ENCODE measurements at regions not wholly inside any gene's neighbourhood (a gene's known extent, or its start where the extent isn't known, plus 50 kb on each side); places are given as distances from the start of the nearest gene placed in this dataset.

GRCh38 chr5:13601112-13601511 lies 343.4 kb downstream of the DNAH5 start:
- H3K36me3 Mint-ChIP-seq (ENCODE audit: unreplicated experiment) = no peaks in the 10 kb centered on the region
- no peaks in the 10 kb centered on the region for H3K4me1 Mint-ChIP-seq (ENCODE audit: low read depth, unreplicated experiment)
- TF ChIP-seq CTCF (IDR thresholded peaks at IDR 0.05; ENCODE audit: partially characterized antibody, unreplicated experiment) = no peak
- no peak overlapping the region for H3K4me3 Mint-ChIP-seq (ENCODE audit: unreplicated experiment)
- DNase-seq = no peak
- no peak overlapping the region for H3K27ac Mint-ChIP-seq (ENCODE audit: unreplicated experiment)
- no peaks in the 10 kb centered on the region for H3K9me3 Mint-ChIP-seq (ENCODE audit: unreplicated experiment)
- H3K27me3 Mint-ChIP-seq (ENCODE audit: unreplicated experiment) = peaks cover 2% of the 10 kb centered on the region

DNA sequence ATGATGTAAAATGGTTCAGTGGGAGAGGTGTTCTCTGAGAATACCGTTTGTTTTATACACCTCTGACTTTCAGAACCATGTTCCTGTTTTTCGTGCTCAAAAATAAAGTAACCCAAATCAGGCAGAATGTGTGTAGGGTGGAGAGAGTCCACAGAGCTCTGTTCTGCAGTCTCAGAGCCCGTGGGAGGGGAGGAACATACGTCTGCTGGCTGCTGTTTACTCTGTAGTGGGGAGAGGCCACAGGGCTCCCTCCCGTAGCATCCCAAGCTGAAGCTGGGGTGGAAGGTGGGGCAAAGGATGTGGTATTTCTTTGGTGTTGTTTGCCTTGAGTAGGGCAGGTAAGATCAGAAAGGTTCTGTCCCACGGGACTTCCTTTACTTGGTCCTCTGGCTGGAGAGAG lies 348.5 kb downstream of the DNAH5 start:
- H3K27me3 Mint-ChIP-seq (ENCODE audit: unreplicated experiment) = no peaks in the 10 kb centered on the region
- H3K36me3 Mint-ChIP-seq (ENCODE audit: unreplicated experiment) = no peaks in the 10 kb centered on the region
- no peak for TF ChIP-seq CTCF (IDR thresholded peaks at IDR 0.05; ENCODE audit: partially characterized antibody, unreplicated experiment)
- no peaks in the 10 kb centered on the region for H3K9me3 Mint-ChIP-seq (ENCODE audit: unreplicated experiment)
- no peak overlapping the region for H3K4me3 Mint-ChIP-seq (ENCODE audit: unreplicated experiment)
- no peak overlapping the region for H3K27ac Mint-ChIP-seq (ENCODE audit: unreplicated experiment)
- DNase-seq = no peak
- H3K4me1 Mint-ChIP-seq (ENCODE audit: low read depth, unreplicated experiment) = no peaks in the 10 kb centered on the region

DNA sequence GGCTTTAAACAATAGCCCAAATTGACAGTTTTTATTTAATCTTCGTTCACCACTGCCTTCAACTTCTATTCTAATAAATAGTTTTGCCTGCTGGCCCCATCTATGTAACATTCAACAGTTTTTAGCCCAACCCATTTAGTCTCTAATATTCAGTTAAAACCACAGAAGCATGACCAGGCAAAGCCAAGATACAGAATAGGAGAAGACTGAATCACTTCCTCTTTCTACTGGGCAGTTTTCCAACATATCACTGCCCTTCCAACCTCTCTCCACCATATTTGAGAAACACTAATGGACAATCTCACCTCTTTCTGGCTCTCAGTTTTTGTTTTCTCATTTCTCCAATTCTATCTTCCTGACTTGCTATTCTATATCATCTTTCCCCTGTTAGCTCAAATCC lies 352.9 kb downstream of the DNAH5 start:
- peaks cover 5% of the 10 kb centered on the region for H3K4me1 Mint-ChIP-seq (ENCODE audit: low read depth, unreplicated experiment)
- no peak overlapping the region for H3K27ac Mint-ChIP-seq (ENCODE audit: unreplicated experiment)
- no peak for DNase-seq
- no peak overlapping the region for H3K4me3 Mint-ChIP-seq (ENCODE audit: unreplicated experiment)
- no peaks in the 10 kb centered on the region for H3K27me3 Mint-ChIP-seq (ENCODE audit: unreplicated experiment)
- H3K36me3 Mint-ChIP-seq (ENCODE audit: unreplicated experiment) = no peaks in the 10 kb centered on the region
- no peak for TF ChIP-seq CTCF (IDR thresholded peaks at IDR 0.05; ENCODE audit: partially characterized antibody, unreplicated experiment)
- no peaks in the 10 kb centered on the region for H3K9me3 Mint-ChIP-seq (ENCODE audit: unreplicated experiment)

- Mint-ChIP-seq H3K36me3 (ENCODE audit: unreplicated experiment) (no peaks in the 10 kb centered on the region), H3K27me3 (ENCODE audit: unreplicated experiment) (no peaks in the 10 kb centered on the region), H3K27ac (ENCODE audit: unreplicated experiment) (no peak overlapping the region), H3K4me1 (ENCODE audit: low read depth, unreplicated experiment) (peaks cover 13% of the 10 kb centered on the region), H3K9me3 (ENCODE audit: unreplicated experiment) (no peaks in the 10 kb centered on the region), H3K4me3 (ENCODE audit: unreplicated experiment) (no peak overlapping the region)
- DNase-seq = no peak
- no peak for TF ChIP-seq CTCF (IDR thresholded peaks at IDR 0.05; ENCODE audit: partially characterized antibody, unreplicated experiment)
Observed at GRCh38 chr5:13585324-13585723, 359.2 kb downstream of the DNAH5 start.

DNA sequence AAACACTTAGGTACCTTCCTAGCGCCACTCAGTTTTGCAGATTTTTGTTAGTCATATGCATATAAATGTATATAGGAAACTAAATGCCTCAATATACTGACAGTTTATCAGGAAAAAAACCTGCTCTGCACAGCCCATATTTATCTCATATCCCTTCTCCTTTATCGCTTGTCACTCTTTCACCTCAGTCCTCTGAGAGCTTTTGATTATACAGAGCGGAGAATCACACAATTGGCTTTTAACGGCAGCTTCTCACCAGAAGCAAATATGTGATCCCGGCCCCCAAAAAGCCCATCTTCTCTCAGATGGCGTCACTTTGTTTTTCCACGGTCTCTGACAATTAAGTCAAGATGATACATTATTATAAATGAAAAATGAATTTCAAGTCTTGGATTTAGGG lies 362.6 kb downstream of the DNAH5 start:
- H3K4me3 Mint-ChIP-seq (ENCODE audit: unreplicated experiment) = no peak overlapping the region
- TF ChIP-seq CTCF (IDR thresholded peaks at IDR 0.05; ENCODE audit: partially characterized antibody, unreplicated experiment) = no peak
- no peak overlapping the region for H3K27ac Mint-ChIP-seq (ENCODE audit: unreplicated experiment)

More for the DNA sequence above, 362.6 kb downstream of the DNAH5 start:
- no peaks in the 10 kb centered on the region for H3K27me3 Mint-ChIP-seq (ENCODE audit: unreplicated experiment)
- H3K36me3 Mint-ChIP-seq (ENCODE audit: unreplicated experiment) = no peaks in the 10 kb centered on the region
- peaks cover 8% of the 10 kb centered on the region for H3K4me1 Mint-ChIP-seq (ENCODE audit: low read depth, unreplicated experiment)
- H3K9me3 Mint-ChIP-seq (ENCODE audit: unreplicated experiment) = no peaks in the 10 kb centered on the region
- DNase-seq = no peak
